GM18498 (cell line): ENCODE measurements at regions not wholly inside any gene's neighbourhood (a gene's known extent, or its start where the extent isn't known, plus 50 kb on each side); places are given as distances from the start of the nearest gene placed in this dataset.

ENCODE experiments used
- ATAC-seq: cut with Tn5 transposase; IDR thresholded peaks from one replicate; pipeline ENCODE4 v1.9.1; 2021; ENCODE audit warnings: mild to moderate bottlenecking, moderate library complexity; ENCODE audit not compliant: unreplicated experiment

DNA sequence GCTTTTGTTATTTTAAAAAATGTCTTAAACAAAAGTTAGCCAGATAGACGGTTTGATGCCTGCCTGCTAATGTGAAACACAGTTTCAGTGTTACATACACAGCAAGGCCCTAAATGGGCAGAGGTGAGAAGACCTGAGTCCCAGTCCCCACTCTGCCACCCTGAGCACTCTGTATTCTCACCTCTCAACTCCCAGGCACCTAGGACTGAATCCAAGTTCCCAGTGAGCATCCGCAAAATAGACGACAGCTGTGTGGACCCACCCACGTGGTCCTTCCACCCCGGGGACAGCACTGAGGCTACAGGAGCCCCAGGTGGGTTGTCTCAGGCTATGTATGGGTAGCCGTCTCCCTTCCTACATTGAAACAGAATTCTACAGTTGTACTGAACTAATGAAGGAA lies 111.5 kb downstream of the RPL27A start:
- ATAC-seq, result no peak

DNA sequence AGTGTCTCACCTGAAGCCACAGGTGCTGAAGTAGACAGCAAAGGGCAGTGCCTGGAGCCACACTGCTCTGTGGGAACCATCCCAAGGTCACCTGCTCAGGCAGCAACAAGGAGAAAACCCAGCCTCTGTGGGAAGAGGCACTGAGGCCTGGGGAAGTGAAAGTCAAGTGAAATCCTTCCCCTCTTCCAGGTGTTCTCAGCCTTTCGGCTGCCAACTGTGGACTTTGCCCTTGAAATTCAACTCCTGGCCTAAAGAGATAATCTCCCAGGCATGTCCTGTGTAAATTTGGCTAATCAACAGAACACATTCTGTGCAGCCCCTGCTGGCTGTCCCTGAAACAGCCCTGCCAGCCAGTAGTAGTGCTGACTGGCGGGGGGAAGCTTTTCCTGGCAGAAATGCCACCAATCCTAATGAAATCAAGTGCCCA lies 112.1 kb downstream of the RPL27A start:
- no peak for ATAC-seq

DNA sequence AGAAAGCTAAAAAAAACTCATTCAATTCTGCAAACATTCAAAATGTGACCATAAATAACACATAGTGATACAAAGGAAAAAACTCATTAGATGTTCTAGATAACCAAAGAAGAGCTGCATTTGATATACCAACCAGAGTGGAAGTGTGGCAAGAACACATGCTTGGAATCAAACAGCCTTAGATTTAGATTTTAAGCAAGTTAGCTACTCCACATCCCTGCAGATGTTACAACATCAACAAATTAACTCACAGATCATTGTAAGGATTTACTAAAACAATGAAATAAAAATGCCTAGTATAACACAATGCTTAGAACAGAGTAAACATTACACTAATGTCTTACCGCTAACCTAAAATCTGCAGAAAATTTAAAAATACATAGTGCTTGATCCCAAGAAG lies 114.0 kb upstream of the AKIP1 start:
- no peak for ATAC-seq

GRCh38 chr11:8799273-8799672 lies 111.7 kb upstream of the AKIP1 start:
- ATAC-seq, result no peak

DNA sequence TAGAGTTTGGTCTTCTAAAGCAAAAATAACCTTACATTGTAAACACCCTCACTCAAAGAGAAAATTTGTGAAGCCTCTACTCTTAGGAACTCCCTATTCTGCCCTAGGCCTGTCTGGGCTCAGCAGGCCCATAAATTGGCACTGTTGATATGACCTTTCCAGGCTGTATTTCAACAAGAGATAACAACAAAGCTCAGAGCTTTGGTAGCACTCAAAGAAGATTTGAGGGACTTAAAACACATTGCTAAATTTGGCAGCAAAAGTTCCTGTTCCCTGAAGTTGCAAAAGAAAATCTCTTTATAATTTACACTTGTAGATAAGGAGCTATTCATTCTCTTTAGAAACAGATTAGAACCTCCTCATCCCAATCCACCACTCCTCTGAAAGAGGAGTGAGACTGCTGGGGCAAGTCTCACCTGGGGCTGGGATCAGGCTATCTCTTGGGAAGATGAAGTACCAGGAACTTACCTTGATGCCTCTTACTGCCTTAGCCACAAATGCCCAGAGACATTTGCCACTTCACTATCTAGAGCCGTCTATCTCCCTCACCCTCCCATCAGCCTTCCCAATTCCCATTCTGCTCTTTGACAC lies 110.4 kb upstream of the AKIP1 start:
- no peak for ATAC-seq

- no peak for ATAC-seq
Measured at GRCh38 chr11:8801121-8801520, 109.9 kb upstream of the AKIP1 start.

DNA sequence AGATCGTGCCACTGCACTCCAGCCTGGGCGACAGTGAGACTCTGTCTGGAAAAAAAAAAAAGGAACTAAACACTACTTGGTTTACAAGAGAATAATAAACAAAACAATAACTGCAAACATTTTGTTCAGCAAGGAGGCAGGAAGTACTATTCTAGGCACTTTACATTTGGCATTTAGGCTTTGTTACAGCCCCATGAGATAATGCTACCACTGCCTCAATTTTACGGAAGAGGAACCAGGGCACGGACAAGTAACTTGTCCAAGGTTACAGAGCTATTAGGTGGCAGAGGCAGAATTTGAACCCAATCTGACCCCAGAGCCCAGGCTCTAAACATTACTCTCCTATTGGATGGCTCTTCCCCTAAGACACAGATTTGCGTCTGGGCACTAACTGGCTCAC lies 108.7 kb upstream of the AKIP1 start:
- ATAC-seq, result no peak

- ATAC-seq, result no peak
Measured at GRCh38 chr11:8803973-8804372, 107.0 kb upstream of the AKIP1 start.

DNA sequence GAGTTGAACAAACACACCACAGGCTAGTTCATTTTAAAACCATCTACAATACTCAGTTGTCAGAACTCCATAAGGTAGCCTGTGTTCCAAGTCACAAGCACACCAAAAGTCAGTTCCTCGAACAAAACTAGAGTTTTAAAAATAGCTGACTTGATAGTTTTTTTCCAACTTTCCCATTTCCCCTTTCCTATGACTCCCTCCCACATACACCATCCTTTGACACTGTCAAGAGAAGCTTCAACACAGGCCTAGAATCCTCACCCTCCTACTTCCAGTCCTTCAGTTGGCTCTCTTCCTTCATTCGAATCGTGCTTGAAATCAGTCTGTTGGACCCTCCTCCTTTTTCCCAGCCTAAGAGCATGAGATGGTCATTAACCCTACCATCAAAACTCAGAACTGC lies 105.7 kb upstream of the AKIP1 start:
- no peak for ATAC-seq

DNA sequence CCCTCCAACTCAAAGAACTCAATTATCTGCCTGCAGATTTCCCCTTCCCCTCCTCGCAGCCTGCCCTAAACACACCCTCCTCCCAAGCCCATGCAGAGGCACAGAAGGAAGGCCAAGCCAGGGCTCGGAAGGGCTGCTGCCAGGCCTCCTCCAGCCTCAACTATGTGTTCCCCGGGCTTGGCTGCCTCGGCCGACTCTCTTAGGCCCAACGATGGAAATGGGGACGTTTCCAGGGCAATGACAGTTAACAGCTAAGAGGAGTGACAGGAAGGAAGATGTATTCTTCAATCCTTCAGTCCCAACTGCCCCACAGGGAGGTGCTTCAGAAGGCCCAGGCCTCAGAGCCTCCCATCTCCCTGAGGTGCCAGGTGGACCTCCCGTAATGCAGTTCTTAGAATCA lies 104.0 kb upstream of the AKIP1 start:
- no peak for ATAC-seq

- no peak for ATAC-seq
Measured at GRCh38 chr11:8807544-8808225, 103.3 kb upstream of the AKIP1 start.

DNA sequence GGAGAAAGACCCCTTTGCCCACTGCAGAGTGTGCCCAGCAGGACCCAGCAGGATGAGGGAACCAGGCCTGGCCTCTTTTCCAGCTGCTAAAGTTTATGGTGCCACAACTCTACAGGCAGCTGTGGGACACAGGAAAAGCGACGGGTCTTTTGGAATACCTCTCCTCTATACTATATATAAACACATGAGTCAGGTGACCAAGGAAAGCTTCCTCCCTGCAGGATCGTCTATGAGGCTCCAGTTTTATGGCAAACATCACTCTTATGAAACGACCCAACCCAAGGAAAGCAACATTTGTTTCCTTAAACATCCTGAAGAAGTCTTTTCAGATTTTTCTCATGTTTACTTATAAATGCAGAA lies 102.8 kb upstream of the AKIP1 start:
- no peak for ATAC-seq

GRCh38 chr11:8809241-8809938 lies 101.6 kb upstream of the AKIP1 start:
- ATAC-seq, result no peak

GRCh38 chr11:8809939-8810539 lies 101.0 kb upstream of the AKIP1 start:
- no peak for ATAC-seq

GRCh38 chr11:8810540-8811301 lies 100.3 kb upstream of the AKIP1 start:
- no peak for ATAC-seq

DNA sequence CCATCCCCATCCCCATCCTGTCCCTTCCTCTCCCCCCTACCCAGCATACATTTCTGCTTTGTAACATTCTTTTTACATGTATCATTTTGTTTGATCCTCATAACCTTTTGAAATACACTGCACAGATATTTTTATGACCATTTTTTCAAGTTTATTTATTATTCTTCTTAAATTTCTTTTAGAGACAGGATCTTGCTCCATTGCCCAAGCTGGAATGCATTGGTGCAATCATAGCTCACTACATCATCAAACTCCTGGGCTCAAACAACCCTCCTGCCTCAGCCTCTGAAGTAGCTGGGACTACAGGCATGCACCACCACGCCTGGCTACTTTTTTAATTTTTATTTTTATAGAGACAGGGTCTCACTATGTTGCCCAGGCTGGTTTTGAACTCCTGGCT lies 99.4 kb upstream of the AKIP1 start:
- no peak for ATAC-seq

DNA sequence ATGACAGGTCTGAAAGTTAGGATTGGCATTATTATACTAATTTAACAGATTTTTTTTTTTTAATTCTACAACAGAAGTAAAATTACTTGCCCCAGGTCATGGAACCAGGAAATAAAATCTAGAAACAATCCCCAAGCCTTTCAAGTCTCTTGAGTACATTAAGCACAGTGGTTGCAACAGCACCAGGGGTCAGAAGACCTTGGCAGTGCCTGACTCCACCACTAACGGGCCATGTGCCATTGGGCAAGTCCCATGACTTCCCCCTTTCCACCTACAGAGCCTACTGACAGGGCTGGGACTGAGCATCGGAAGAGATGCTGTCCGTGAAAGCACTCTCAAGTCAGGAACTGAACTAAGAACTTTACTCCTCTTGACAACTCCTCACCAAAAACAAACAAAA lies 98.6 kb upstream of the AKIP1 start:
- ATAC-seq, result no peak

GRCh38 chr11:8813658-8814057 lies 97.3 kb upstream of the AKIP1 start:
- no peak for ATAC-seq

- ATAC-seq, result no peak
Measured at GRCh38 chr11:8814209-8814922, 96.6 kb upstream of the AKIP1 start.

DNA sequence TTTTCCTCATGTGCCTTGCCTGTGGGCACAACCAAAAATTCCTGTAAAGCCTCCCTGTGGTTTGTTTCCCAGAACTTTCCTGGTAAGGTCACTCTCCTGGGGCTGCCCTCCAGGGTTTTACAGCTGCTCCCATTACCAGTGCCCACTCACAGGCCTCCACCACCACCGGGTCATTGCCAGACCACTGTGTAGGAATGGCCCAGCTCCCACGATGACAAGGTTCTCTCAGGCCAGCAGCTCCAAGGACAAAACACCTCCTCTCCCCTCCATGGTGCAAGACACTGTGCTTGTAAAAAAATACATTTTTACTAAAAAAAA lies 96.1 kb upstream of the AKIP1 start:
- ATAC-seq, result no peak

- no peak for ATAC-seq
Measured at GRCh38 chr11:8818421-8818820, 92.6 kb upstream of the AKIP1 start.
